ENCODE measurements at regions not wholly inside any gene's neighbourhood (a gene's known extent, or its start where the extent isn't known, plus 50 kb on each side); places are given as distances from the start of the nearest gene placed in this dataset.

DNA sequence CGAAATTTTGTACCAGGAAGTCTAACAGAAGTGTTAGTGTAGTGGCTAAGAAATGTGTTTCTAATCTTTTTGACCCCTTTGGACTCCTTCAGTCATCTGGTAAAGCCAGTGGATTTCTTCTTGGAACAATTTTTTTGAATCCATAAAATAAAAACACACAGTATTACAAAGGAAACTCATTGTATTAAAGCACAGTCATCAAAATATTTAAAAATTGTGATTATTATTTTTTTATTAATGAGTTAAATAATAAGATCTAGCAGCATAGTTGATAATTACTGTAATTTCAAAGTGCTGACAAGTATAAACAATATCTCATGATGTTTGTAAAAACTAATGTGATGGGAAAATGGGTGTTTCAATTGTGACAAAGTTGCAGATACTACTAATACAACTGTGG is 72.2 kb upstream of the LRRC3B start:
- H3K4me1 Mint-ChIP-seq (ENCODE audit: unreplicated experiment), result no peaks in the 10 kb centered on the region
- no peaks in the 10 kb centered on the region for H3K36me3 Mint-ChIP-seq
- no peak for TF ChIP-seq CTCF (conservative IDR thresholded peaks at IDR 0.05)
- no peak for DNase-seq (ENCODE audit: extremely low spot score, unreplicated experiment)
- peaks cover 3% of the 10 kb centered on the region for H3K27me3 Mint-ChIP-seq
- H3K9me3 Mint-ChIP-seq, result no peaks in the 10 kb centered on the region
- no peak overlapping the region for H3K4me3 Mint-ChIP-seq
- H3K27ac Mint-ChIP-seq, result no peak overlapping the region

DNA sequence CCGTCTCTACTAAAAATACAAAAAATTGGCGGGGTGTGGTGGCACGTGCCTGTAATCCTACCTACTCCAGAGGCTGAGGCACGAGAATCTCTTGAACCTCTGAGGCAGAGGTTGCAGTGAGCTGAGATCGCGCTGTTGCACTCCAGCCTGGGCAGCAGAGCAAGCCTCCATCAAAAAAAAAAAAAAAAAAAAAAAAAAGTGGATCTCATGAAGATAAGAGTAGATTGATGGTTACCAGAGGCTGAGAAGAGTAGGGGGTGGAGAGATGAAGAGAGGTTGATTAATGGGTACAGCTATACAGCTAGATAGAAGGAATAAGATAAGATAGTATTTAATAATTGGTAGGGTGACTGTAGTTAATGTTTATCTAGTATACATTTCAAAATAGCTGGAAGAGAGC is 65.9 kb upstream of the LRRC3B start:
- H3K4me3 Mint-ChIP-seq, result no peak overlapping the region
- H3K9me3 Mint-ChIP-seq, result no peaks in the 10 kb centered on the region
- H3K4me1 Mint-ChIP-seq (ENCODE audit: unreplicated experiment), result no peaks in the 10 kb centered on the region
- H3K27ac Mint-ChIP-seq, result no peak overlapping the region
- H3K27me3 Mint-ChIP-seq, result peaks cover 3% of the 10 kb centered on the region
- H3K36me3 Mint-ChIP-seq, result no peaks in the 10 kb centered on the region
- DNase-seq (ENCODE audit: extremely low spot score, unreplicated experiment), result no peak
- TF ChIP-seq CTCF (conservative IDR thresholded peaks at IDR 0.05), result no peak

GRCh38 chr3:26558257-26558656 is 64.3 kb upstream of the LRRC3B start:
- no peaks in the 10 kb centered on the region for H3K36me3 Mint-ChIP-seq
- DNase-seq (ENCODE audit: extremely low spot score, unreplicated experiment), result no peak
- no peak for TF ChIP-seq CTCF (conservative IDR thresholded peaks at IDR 0.05)
- H3K27ac Mint-ChIP-seq, result no peak overlapping the region
- no peaks in the 10 kb centered on the region for H3K9me3 Mint-ChIP-seq
- H3K4me1 Mint-ChIP-seq (ENCODE audit: unreplicated experiment), result no peaks in the 10 kb centered on the region
- peaks cover 3% of the 10 kb centered on the region for H3K27me3 Mint-ChIP-seq
- H3K4me3 Mint-ChIP-seq, result no peak overlapping the region

GRCh38 chr3:26559227-26559626 is 63.3 kb upstream of the LRRC3B start:
- Mint-ChIP-seq H3K36me3 (no peaks in the 10 kb centered on the region), H3K27ac (no peak overlapping the region), H3K4me1 (ENCODE audit: unreplicated experiment) (no peaks in the 10 kb centered on the region), H3K9me3 (no peaks in the 10 kb centered on the region), H3K4me3 (no peak overlapping the region), H3K27me3 (peaks cover 3% of the 10 kb centered on the region)
- no peak for TF ChIP-seq CTCF (conservative IDR thresholded peaks at IDR 0.05)
- DNase-seq (ENCODE audit: extremely low spot score, unreplicated experiment), result no peak

- Mint-ChIP-seq H3K4me3 (no peak overlapping the region), H3K36me3 (no peaks in the 10 kb centered on the region), H3K27ac (no peak overlapping the region), H3K27me3 (peaks cover 3% of the 10 kb centered on the region), H3K9me3 (no peaks in the 10 kb centered on the region), H3K4me1 (ENCODE audit: unreplicated experiment) (no peaks in the 10 kb centered on the region)
- TF ChIP-seq CTCF (conservative IDR thresholded peaks at IDR 0.05), result no peak
- no peak for DNase-seq (ENCODE audit: extremely low spot score, unreplicated experiment)
These were observed 62.5 kb upstream of the LRRC3B start for GRCh38 chr3:26560081-26560480.

Measured in type B pancreatic cell (in vitro differentiated cells).